Motor neuron (in vitro differentiated cells): ENCODE measurements at regions not wholly inside any gene's neighbourhood (a gene's known extent, or its start where the extent isn't known, plus 50 kb on each side); places are given as distances from the start of the nearest gene placed in this dataset.
A peak's percentile ranks its signal among the peaks of the same experiment; 100 is the strongest.
"Not testable (repeated sequence)": the region's sequence is repeated elsewhere in the genome, so short reads cannot be mapped to it uniquely, and the experiment has no call there.

Experiments
- ATAC-seq, 8 experiments: fragments of 200-7000 bp; cut with Tn5 transposase; replicated peaks in 6 of 8; 2 replicates each; pipeline ENCODE4 v1.8.0; 2021; ENCODE audit warnings: mild to moderate bottlenecking in 8 of 8, moderate library complexity in 8 of 8
- H3K27ac ChIP-seq, 2 donors: fragments of 250-450 bp; sonication (Bioruptor Pico); 2 replicates each; pipeline ENCODE4 v1.9.0; 2021; ENCODE audit warnings: antibody characterized with exemption in 2 of 2, mild to moderate bottlenecking in 2 of 2, moderate library complexity in 1 of 2
- H3K4me1 ChIP-seq, 2 donors: fragments of 250-450 bp; sonication (Bioruptor Pico); replicated peaks in 1 of 2; 2 replicates each; pipeline ENCODE4 v1.6.1; 2021; ENCODE audit warnings: antibody characterized with exemption in 2 of 2, mild to moderate bottlenecking in 2 of 2, moderate library complexity in 1 of 2
- H3K4me3 ChIP-seq, 5 donors: fragments of 250-450 bp; sonication (Bioruptor Pico); 2 replicates each; pipeline ENCODE4 v1.9.0; 2021; ENCODE audit warnings: antibody characterized with exemption in 5 of 5, mild to moderate bottlenecking in 5 of 5, moderate library complexity in 4 of 5
- WGBS, 10 experiments: fragments of 450-650 bp; shearing (Covaris generic); methylation state at CpG; one replicate each; pipeline ENCODE4 v1.0.0; 2022; 5-methylcytosine and 5-hydroxymethylcytosine counted together
- in situ Hi-C, 9 experiments: fragments of 400-800 bp; cut with MboI; loops; one replicate each; pipeline ENCODE4 v1.15.0; 2021; ENCODE audit warnings: low sequenced_read_pairs in 9 of 9, low pct_unique_long_range_greater_than_20kb in 2 of 9; ENCODE audit not compliant: unreplicated experiment in 9 of 9

- no peak overlapping the region for H3K27ac ChIP-seq
- in situ Hi-C loops = no loop called here
- peaks cover 0 to 3% of the 10 kb centered on the region in 2 donors for H3K4me1 ChIP-seq
- H3K4me3 ChIP-seq = no peak overlapping the region
- WGBS, 10 experiments = 12 to 85% (median 50%) methylated on average over 1 to 6 of the region's 8 CpGs; no CpG with 5 or more reads in 3 of the 10 experiments
- peak in 1 of 8 experiments; percentile 17 for ATAC-seq
Observed at GRCh38 chr1:104056786-104057185, 307.1 kb downstream of the AMY1C start.

GRCh38 chr1:104057219-104057898 is 307.7 kb downstream of the AMY1C start:
- H3K4me3 ChIP-seq, in situ Hi-C loops, H3K4me1 ChIP-seq, H3K27ac ChIP-seq: not testable (repeated sequence)
- WGBS, 10 experiments = 57 to 100% (median 78%) methylated on average over 1 to 4 of the region's 6 CpGs; no CpG with 5 or more reads in 5 of the 10 experiments
- ATAC-seq = peak in 1 of 8 experiments; percentile 64

- H3K27ac ChIP-seq, ATAC-seq, in situ Hi-C loops, H3K4me1 ChIP-seq, H3K4me3 ChIP-seq: not testable (repeated sequence)
- 17 to 100% (median 88%) methylated on average over 1 to 3 of the region's 3 CpGs for WGBS, 10 experiments
Observed at GRCh38 chr1:104061637-104062036, 311.9 kb downstream of the AMY1C start.

- Histone ChIP-seq H3K4me3 (no peak overlapping the region), H3K4me1 (no peaks in the 10 kb centered on the region), H3K27ac (no peak overlapping the region)
- in situ Hi-C loops = no loop called here
- ATAC-seq = peak in 1 of 8 experiments; percentile 72
Observed at GRCh38 chr1:104064399-104064798, 314.7 kb downstream of the AMY1C start.

- ATAC-seq = no peak
- no peak overlapping the region for H3K27ac ChIP-seq
- H3K4me1 ChIP-seq = no peaks in the 10 kb centered on the region
- WGBS, 10 experiments = 38 to 98% (median 96%) methylated on average over 3 to 20 of the region's 23 CpGs; no CpG with 5 or more reads in 2 of the 10 experiments
- H3K4me3 ChIP-seq = no peak overlapping the region
- in situ Hi-C loops = no loop called here
Observed at GRCh38 chr1:104072915-104073371, 323.2 kb downstream of the AMY1C start.

GRCh38 chr1:104073463-104073902 is 323.8 kb downstream of the AMY1C start:
- no peaks in the 10 kb centered on the region for H3K4me1 ChIP-seq
- WGBS, 10 experiments = 64 to 100% (median 94%) methylated on average over 2 to 12 of the region's 19 CpGs; no CpG with 5 or more reads in 3 of the 10 experiments
- H3K27ac ChIP-seq = no peak overlapping the region
- no peak overlapping the region for H3K4me3 ChIP-seq
- in situ Hi-C loops = no loop called here
- no peak for ATAC-seq

- H3K27ac ChIP-seq = no peak overlapping the region
- 20 to 100% (median 49%) methylated on average over 1 to 2 of the region's 2 CpGs; no CpG with 5 or more reads in 2 of the 10 experiments for WGBS, 10 experiments
- H3K4me3 ChIP-seq = no peak overlapping the region
- in situ Hi-C loops = no loop called here
- no peak for ATAC-seq
- H3K4me1 ChIP-seq = no peaks in the 10 kb centered on the region
Observed at GRCh38 chr1:104082221-104082620, 332.5 kb downstream of the AMY1C start.

- H3K27ac ChIP-seq = no peak overlapping the region
- WGBS, 10 experiments = 13 to 57% (median 38%) methylated on average over 1 to 3 of the region's 3 CpGs; no CpG with 5 or more reads in 3 of the 10 experiments
- ATAC-seq = no peak
- no peaks in the 10 kb centered on the region for H3K4me1 ChIP-seq
- no peak overlapping the region for H3K4me3 ChIP-seq
- in situ Hi-C loops = no loop called here
Observed at GRCh38 chr1:104084380-104084779, 334.7 kb downstream of the AMY1C start.

- no peak for ATAC-seq
- H3K27ac ChIP-seq = no peak overlapping the region
- WGBS, 10 experiments = 20 to 100% (median 77%) methylated on average over 1 of the region's 1 CpG
- H3K4me3 ChIP-seq = no peak overlapping the region
- peaks cover 0 to 5% of the 10 kb centered on the region in 2 donors for H3K4me1 ChIP-seq
- in situ Hi-C loops = no loop called here
Observed at GRCh38 chr1:104092698-104093097, 343.0 kb downstream of the AMY1C start.

- ATAC-seq = no peak
- 0 to 100% (median 77%) methylated on average over 1 to 3 of the region's 3 CpGs for WGBS, 10 experiments
Observed at GRCh38 chr1:104098837-104099236, 349.1 kb downstream of the AMY1C start.

GRCh38 chr1:104100115-104100514 is 350.4 kb downstream of the AMY1C start:
- no peak overlapping the region for H3K4me3 ChIP-seq
- in situ Hi-C loops = no loop called here
- ATAC-seq = peak in 3 of 8 experiments; percentile 23 to 57 (median 48)
- no peak overlapping the region for H3K27ac ChIP-seq
- no peaks in the 10 kb centered on the region for H3K4me1 ChIP-seq
- WGBS, 10 experiments = 0 to 100% (median 84%) methylated on average over 1 to 2 of the region's 2 CpGs; no CpG with 5 or more reads in 1 of the 10 experiments

More at GRCh38 chr1:104098837-104099236, 349.1 kb downstream of the AMY1C start:
- Histone ChIP-seq H3K27ac (no peak overlapping the region), H3K4me1 (no peaks in the 10 kb centered on the region), H3K4me3 (no peak overlapping the region)
- in situ Hi-C loops = no loop called here

- Histone ChIP-seq H3K4me1 (no peaks in the 10 kb centered on the region), H3K27ac (no peak overlapping the region), H3K4me3 (no peak overlapping the region)
- ATAC-seq = no peak
- in situ Hi-C loops = no loop called here
- 0 to 95% (median 84%) methylated on average over 2 to 5 of the region's 5 CpGs for WGBS, 10 experiments
Observed at GRCh38 chr1:104105465-104105864, 355.8 kb downstream of the AMY1C start.

- Histone ChIP-seq H3K4me1 (no peaks in the 10 kb centered on the region), H3K27ac (no peak overlapping the region), H3K4me3 (no peak overlapping the region)
- no peak for ATAC-seq
- in situ Hi-C loops = no loop called here
Observed at GRCh38 chr1:104120525-104120924, 370.8 kb downstream of the AMY1C start.

GRCh38 chr1:104121271-104121670 is 371.6 kb downstream of the AMY1C start:
- Histone ChIP-seq H3K4me1 (no peaks in the 10 kb centered on the region), H3K4me3 (no peak overlapping the region), H3K27ac (no peak overlapping the region)
- WGBS, 10 experiments = 0 to 90% (median 55%) methylated on average over 3 to 4 of the region's 4 CpGs; no CpG with 5 or more reads in 1 of the 10 experiments
- no peak for ATAC-seq
- in situ Hi-C loops = no loop called here
